PC-9 (cell line): ENCODE measurements at regions not wholly inside any gene's neighbourhood (a gene's known extent, or its start where the extent isn't known, plus 50 kb on each side); places are given as distances from the start of the nearest gene placed in this dataset.

Experiments used
- BruUV-seq: library from RNA; stranded (reverse); fragments of 400-500 nt; replicated peaks from 2 replicates; lab custom pipeline; 2021; lab: Mats Ljungman, UMichigan
- CTCF ChIA-PET: fragments of 300-600 bp; sonication (Branson Sonifier 250); formaldehyde crosslinking; loops from one replicate; lab custom pipeline; 2022; ENCODE audit warnings: antibody characterized with exemption; lab: Charles Lee
- POLR2A ChIA-PET: fragments of 300-600 bp; sonication (Branson Sonifier 250); formaldehyde crosslinking; loops from one replicate; lab custom pipeline; 2022; ENCODE audit warnings: antibody characterized with exemption; ENCODE audit not compliant: unreplicated experiment; lab: Charles Lee
- DNase-seq, 2 experiments: peaks; one replicate each; pipeline versions ENCODE4 v3.0.0 to v3.0.0-alpha.2; 2015 to 2022; ENCODE audit warnings: mixed read lengths in 1 of 2
- H2AFZ ChIP-seq: fragments of 200-600 bp; sonication (generic); 2 replicates; pipeline ENCODE4 v1.8.1; 2017; ENCODE audit warnings: antibody characterized with exemption
- H3F3A ChIP-seq: fragments of 200-600 bp; sonication (generic); 2 replicates; pipeline ENCODE4 v1.8.1; 2017; ENCODE audit warnings: antibody characterized with exemption, mild to moderate bottlenecking, low read depth; ENCODE audit not compliant: insufficient read depth
- H3K27ac ChIP-seq: fragments of 200-600 bp; sonication (generic); 2 replicates; pipeline ENCODE4 v1.6.1; 2016; ENCODE audit warnings: mixed run types
- H3K27me3 ChIP-seq: fragments of 200-600 bp; sonication (generic); 2 replicates; pipeline ENCODE4 v1.6.1; 2016; ENCODE audit warnings: low read depth, mixed run types; ENCODE audit not compliant: insufficient read depth
- H3K36me3 ChIP-seq: fragments of 200-600 bp; sonication (generic); 2 replicates; pipeline ENCODE4 v1.6.1; 2016; ENCODE audit warnings: low read depth, mixed run types
- H3K4me1 ChIP-seq: fragments of 200-600 bp; sonication (generic); replicated peaks from 2 replicates; pipeline ENCODE4 v1.6.1; 2016; ENCODE audit warnings: mixed run types; ENCODE audit not compliant: insufficient read depth
- H3K4me2 ChIP-seq: fragments of 200-600 bp; sonication (generic); 2 replicates; pipeline ENCODE4 v1.6.1; 2017; ENCODE audit warnings: mixed run types
- H3K4me3 ChIP-seq: fragments of 200-600 bp; sonication (generic); 2 replicates; pipeline ENCODE4 v1.6.1; 2016; ENCODE audit warnings: mixed run types
- H3K79me2 ChIP-seq: fragments of 200-600 bp; sonication (generic); 2 replicates; pipeline ENCODE4 v1.6.1; 2017; ENCODE audit warnings: low read depth, mixed run types
- H3K9me2 ChIP-seq: fragments of 200-600 bp; sonication (generic); 2 replicates; pipeline ENCODE4 v1.8.1; 2017; ENCODE audit warnings: mild to moderate bottlenecking; ENCODE audit not compliant: insufficient read depth
- H3K9me3 ChIP-seq: fragments of 200-600 bp; sonication (generic); 2 replicates; pipeline ENCODE4 v1.8.1; 2016; ENCODE audit warnings: low read depth; ENCODE audit not compliant: insufficient read depth
- H4K20me1 ChIP-seq: fragments of 200-600 bp; sonication (generic); 2 replicates; pipeline ENCODE4 v1.8.1; 2017; ENCODE audit not compliant: insufficient read depth
- CTCF ChIP-seq: fragments of 200-600 bp; sonication (generic); conservative IDR thresholded peaks from 2 replicates; pipeline ENCODE4 v1.6.1; 2017; ENCODE audit warnings: mixed run types, antibody characterized with exemption, mild to moderate bottlenecking, moderate library complexity
- EZH2 ChIP-seq: fragments of 200-600 bp; sonication (generic); IDR thresholded peaks from 2 replicates; pipeline ENCODE4 v1.8.0; 2017; ENCODE audit warnings: antibody characterized with exemption, low read depth
- intact Hi-C: fragments of 100-400 bp; cut with micrococcal nuclease; formaldehyde crosslinking; loops from one replicate; pipeline ENCODE4 v1.10.0; 2022; ENCODE audit not compliant: unreplicated experiment

- no peaks in the 10 kb centered on the region; the same call in 1 of the 2 replicates for H3K9me2 ChIP-seq
- H3K36me3 ChIP-seq: 0 out of 2 replicates have a peak, but pooled peaks cover 2% of the 10 kb centered on the region
- H3K27ac ChIP-seq: no peak overlapping the region
- H3K27me3 ChIP-seq: no peaks in the 10 kb centered on the region
- H3K4me2 ChIP-seq: no peak overlapping the region
- BruUV-seq: no TSS peak
- H2AFZ ChIP-seq: no peak overlapping the region
- no peaks in the 10 kb centered on the region for H3K79me2 ChIP-seq
- intact Hi-C loops: no loop called here
- H3K9me3 ChIP-seq: no peaks in the 10 kb centered on the region
- H3F3A ChIP-seq: no peaks in the 10 kb centered on the region
- no peak overlapping the region for H3K4me3 ChIP-seq
- DNase-seq: no peak
- POLR2A ChIA-PET: no interaction called here
- no peaks in the 10 kb centered on the region for H3K4me1 ChIP-seq
- CTCF ChIA-PET: no interaction called here
- no peaks in the 10 kb centered on the region for H4K20me1 ChIP-seq
- TF ChIP-seq CTCF (no peak), EZH2 (no peak)
Observed at GRCh38 chr4:123096038-123096437, 173.6 kb upstream of the NUDT6 start.

GRCh38 chr4:123102897-123103471 is 180.6 kb upstream of the NUDT6 start:
- TF ChIP-seq CTCF (peak; percentile 92), EZH2 (no peak)
- intact Hi-C loops: loop anchor here (1.0 to 2.0 kb wide), 3 partner anchors 558 to 1160 kb away; no protein-coding TSS in a partner anchor
- CTCF ChIA-PET: interaction anchor here (0.6 kb wide), 1 partner anchor 172 kb away, joined by 4 read pairs; no protein-coding TSS in a partner anchor
- BruUV-seq: no TSS peak
- H3K4me3 ChIP-seq: no peak overlapping the region
- peak in 1 of 2 experiments; percentile 38 for DNase-seq
- POLR2A ChIA-PET: no interaction called here
- no peaks in the 10 kb centered on the region for H4K20me1 ChIP-seq
- no peak overlapping the region for H3K27ac ChIP-seq
- no peaks in the 10 kb centered on the region for H3K4me1 ChIP-seq
- H3K9me3 ChIP-seq: no peaks in the 10 kb centered on the region
- no peak overlapping the region for H2AFZ ChIP-seq
- H3F3A ChIP-seq: no peaks in the 10 kb centered on the region
- no peaks in the 10 kb centered on the region for H3K9me2 ChIP-seq
- no peaks in the 10 kb centered on the region for H3K36me3 ChIP-seq
- no peaks in the 10 kb centered on the region for H3K79me2 ChIP-seq
- H3K27me3 ChIP-seq: no peaks in the 10 kb centered on the region
- H3K4me2 ChIP-seq: no peak overlapping the region

- no peaks in the 10 kb centered on the region for H3K27me3 ChIP-seq
- no peaks in the 10 kb centered on the region for H3K36me3 ChIP-seq
- H4K20me1 ChIP-seq: no peaks in the 10 kb centered on the region
- H3K4me3 ChIP-seq: no peak overlapping the region
- H3K9me3 ChIP-seq: no peaks in the 10 kb centered on the region
- no peak overlapping the region for H2AFZ ChIP-seq
- no peaks in the 10 kb centered on the region for H3K4me1 ChIP-seq
- ChIA-PET POLR2A (interaction anchor here (0.6 kb wide), 1 partner anchor 747 kb away, joined by 3 read pairs; no protein-coding TSS in a partner anchor), CTCF (no interaction called here)
- TF ChIP-seq EZH2: no peak
- TF ChIP-seq CTCF: no peak
- no peak overlapping the region for H3K27ac ChIP-seq
- no peaks in the 10 kb centered on the region for H3F3A ChIP-seq
- BruUV-seq: no TSS peak
- H3K79me2 ChIP-seq: no peaks in the 10 kb centered on the region
- no peaks in the 10 kb centered on the region for H3K9me2 ChIP-seq
- intact Hi-C loops: no loop called here
- no peak for DNase-seq
- H3K4me2 ChIP-seq: no peak overlapping the region
Observed at GRCh38 chr4:123104310-123105025, 182.1 kb upstream of the NUDT6 start.
